ENCODE measurements at regions not wholly inside any gene's neighbourhood (a gene's known extent, or its start where the extent isn't known, plus 50 kb on each side); places are given as distances from the start of the nearest gene placed in this dataset.

DNA sequence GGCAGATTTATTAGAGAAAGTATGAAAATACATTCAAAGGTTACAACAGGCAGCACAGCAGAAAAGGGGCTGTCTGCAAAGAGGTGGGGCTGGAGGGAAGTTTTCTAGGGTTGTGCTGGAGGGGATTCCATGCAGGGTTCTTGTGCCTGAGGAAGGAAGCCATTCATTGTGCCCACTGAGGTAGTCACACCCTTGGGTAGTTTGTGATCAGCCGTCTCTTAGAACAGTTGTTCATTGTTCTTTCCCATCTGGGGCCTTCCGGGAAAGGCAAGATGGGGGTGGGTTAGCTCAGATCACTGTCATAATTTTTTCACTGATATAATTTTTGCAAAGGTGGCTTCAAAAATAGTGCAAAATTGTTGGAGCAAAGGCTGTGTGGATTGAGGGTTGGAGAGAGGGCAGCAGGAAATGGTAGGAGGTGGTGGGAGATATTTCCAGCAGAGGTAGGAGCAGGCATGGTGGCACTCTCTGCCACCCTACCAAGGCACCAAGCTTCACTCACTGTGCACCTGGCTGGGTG, 80.5 kb upstream of the GPR6 start:
- TF ChIP-seq, protein P1, sequence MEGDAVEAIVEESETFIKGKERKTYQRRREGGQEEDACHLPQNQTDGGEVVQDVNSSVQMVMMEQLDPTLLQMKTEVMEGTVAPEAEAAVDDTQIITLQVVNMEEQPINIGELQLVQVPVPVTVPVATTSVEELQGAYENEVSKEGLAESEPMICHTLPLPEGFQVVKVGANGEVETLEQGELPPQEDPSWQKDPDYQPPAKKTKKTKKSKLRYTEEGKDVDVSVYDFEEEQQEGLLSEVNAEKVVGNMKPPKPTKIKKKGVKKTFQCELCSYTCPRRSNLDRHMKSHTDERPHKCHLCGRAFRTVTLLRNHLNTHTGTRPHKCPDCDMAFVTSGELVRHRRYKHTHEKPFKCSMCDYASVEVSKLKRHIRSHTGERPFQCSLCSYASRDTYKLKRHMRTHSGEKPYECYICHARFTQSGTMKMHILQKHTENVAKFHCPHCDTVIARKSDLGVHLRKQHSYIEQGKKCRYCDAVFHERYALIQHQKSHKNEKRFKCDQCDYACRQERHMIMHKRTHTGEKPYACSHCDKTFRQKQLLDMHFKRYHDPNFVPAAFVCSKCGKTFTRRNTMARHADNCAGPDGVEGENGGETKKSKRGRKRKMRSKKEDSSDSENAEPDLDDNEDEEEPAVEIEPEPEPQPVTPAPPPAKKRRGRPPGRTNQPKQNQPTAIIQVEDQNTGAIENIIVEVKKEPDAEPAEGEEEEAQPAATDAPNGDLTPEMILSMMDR (conservative IDR thresholded peaks at IDR 0.05 in 1 of 2, IDR thresholded peaks at IDR 0.05 in 1 of 2; ENCODE audit: extremely low read depth in 1 of 2, insufficient read depth in 1 of 2, low read depth in 1 of 2, low read length in 2 of 2) = no peak
- no peak for TF ChIP-seq EZH2 (IDR thresholded peaks at IDR 0.05; ENCODE audit: borderline replicate concordance, low read length)
